CD4-positive, alpha-beta T cell treated with Interleukin-4 for 4 hours (primary cell): ENCODE measurements at regions not wholly inside any gene's neighbourhood (a gene's known extent, or its start where the extent isn't known, plus 50 kb on each side); places are given as distances from the start of the nearest gene placed in this dataset.
"Not testable (repeated sequence)": the region's sequence is repeated elsewhere in the genome, so short reads cannot be mapped to it uniquely, and the experiment has no call there.

Source experiments
- DNase-seq: peaks from one replicate; pipeline ENCODE4 v3.0.0-alpha.2; 2020

- no peak for DNase-seq
Observed at GRCh38 chr16:85503679-85504231, 109.4 kb upstream of the GSE1 start.

DNA sequence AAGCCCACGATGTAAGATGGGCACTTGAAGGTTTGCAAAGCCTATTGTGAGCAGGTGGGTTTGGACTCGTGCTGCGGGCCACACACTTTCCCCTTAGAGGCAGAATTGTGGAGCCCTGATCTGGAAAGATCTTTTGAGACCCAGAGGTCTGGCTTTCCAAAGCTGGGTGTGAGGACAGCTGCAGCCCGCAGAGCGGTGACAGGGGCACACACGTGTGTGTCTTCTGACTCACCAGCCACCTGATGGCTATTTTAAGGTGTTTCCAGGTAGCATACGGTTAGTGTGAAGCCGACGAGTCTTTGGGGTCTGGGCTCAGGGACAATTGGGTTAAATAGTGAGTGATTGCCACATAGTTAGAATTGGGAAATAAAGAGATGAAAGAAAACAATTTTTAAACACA is 108.9 kb upstream of the GSE1 start:
- DNase-seq = no peak

GRCh38 chr16:85505794-85506634 is 107.1 kb upstream of the GSE1 start:
- no peak for DNase-seq

- DNase-seq = no peak
Observed at GRCh38 chr16:85506635-85506911, 106.5 kb upstream of the GSE1 start.

GRCh38 chr16:85507342-85507741 is 105.8 kb upstream of the GSE1 start:
- no peak for DNase-seq

DNA sequence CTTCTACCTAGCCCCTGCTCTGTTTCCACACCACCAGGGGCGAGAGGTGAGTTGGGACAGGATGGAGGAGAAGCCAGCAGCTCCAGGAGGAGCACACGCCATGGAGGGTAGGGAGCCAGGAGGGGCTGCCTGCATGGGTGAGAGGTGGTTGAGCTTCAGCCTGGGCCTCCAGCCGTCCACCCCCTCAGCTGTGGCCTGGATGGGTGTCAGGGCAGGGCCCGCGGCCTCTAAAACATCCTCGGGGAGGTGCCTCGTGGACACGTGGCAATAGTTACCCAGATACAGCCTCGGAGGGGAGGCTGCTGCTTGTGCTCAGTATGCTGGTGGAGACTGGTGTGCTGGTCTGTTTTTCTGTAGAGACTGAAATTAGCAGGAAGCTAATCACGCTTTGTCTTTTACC is 104.7 kb upstream of the GSE1 start:
- no peak for DNase-seq

GRCh38 chr16:85508993-85509392 is 104.1 kb upstream of the GSE1 start:
- no peak for DNase-seq

DNA sequence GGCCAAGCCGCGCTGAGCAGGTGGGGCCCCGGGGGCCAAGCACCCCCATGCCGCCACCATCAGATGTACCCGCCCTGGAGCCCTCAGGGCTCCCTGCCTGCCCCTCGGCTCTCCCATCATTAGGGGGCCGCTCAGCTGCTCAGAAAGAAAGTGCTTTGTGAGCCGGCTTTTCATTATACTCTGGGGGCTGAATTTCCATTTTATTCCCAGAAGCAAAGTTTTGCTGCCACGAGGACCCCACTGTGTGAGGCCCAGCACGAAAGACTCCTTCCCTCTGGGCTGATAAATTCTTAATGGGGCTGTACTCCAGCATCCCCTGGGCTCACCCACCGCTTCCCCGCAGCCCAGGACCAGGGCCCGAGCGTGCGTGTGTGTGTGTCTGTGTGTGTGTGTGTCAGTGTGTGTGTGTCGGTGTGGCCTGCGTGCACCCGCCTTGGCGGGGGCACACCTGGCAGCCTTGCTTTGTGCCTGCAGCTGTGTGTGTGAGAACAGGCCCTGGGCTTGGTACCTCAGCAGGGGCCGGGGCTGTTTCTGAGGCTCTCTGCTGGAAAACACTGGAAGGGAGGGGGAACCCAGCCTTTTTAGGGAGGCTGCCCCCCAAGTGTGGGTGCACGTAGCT is 103.0 kb upstream of the GSE1 start:
- no peak for DNase-seq

- DNase-seq = no peak
Observed at GRCh38 chr16:85511938-85512807, 100.9 kb upstream of the GSE1 start.

DNA sequence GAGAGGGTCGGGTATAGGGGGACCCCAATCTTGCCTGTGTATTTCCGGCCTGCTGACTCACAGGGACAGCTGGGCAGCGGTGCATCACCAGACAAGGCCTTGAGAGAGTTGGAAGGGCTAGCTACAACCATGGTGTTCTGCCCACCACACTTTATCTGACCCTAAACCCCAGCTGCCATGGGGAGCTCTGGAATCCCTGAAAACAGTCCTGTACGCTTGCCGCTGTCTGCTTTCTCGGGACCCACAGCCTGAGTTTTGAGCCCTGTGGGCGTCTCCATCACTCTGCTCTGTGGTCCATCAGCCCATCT is 100.4 kb upstream of the GSE1 start:
- DNase-seq = no peak

- DNase-seq = no peak
Observed at GRCh38 chr16:85513180-85513579, 99.9 kb upstream of the GSE1 start.

GRCh38 chr16:85513649-85514048 is 99.5 kb upstream of the GSE1 start:
- DNase-seq = no peak

DNA sequence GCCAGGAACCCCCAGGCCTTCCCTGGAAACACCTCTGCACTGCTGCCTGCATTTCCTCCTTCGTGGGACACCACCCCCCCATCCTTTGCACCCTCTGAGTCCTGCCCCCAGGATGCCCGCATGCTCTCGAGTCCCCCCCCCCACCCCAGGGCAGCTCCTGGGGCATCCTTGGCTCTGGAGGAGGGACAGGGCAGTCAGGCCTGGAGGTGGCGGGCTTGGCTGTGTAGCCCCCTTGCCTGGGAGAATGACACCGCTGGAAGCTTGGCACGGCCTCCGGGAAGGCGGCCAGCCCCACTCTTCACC is 98.9 kb upstream of the GSE1 start:
- DNase-seq = no peak

- DNase-seq = no peak
Observed at GRCh38 chr16:85514598-85515318, 98.4 kb upstream of the GSE1 start.

DNA sequence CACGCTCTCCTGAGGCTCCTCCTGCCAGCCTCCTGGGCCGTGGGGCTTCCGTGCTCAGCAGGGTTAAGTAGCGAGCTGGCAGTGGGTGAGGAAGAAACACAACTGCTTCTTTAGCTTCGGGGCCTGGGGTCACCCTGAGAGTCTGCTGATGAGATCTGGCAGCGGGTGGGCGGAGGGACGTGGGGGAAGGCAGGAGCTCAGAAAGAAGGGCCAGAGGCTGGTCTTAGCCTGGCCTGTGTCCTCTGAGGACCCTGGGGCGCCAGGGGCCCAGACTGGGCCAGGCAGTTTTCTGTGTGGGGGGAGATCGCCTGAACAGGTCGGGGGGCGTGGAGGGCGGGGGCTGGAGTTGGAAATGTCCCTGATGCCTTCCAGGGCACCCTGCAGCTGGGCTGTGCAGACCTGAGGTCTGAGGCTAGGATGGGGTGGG is 97.8 kb upstream of the GSE1 start:
- DNase-seq = no peak

GRCh38 chr16:85515830-85516397 is 97.2 kb upstream of the GSE1 start:
- no peak for DNase-seq

DNA sequence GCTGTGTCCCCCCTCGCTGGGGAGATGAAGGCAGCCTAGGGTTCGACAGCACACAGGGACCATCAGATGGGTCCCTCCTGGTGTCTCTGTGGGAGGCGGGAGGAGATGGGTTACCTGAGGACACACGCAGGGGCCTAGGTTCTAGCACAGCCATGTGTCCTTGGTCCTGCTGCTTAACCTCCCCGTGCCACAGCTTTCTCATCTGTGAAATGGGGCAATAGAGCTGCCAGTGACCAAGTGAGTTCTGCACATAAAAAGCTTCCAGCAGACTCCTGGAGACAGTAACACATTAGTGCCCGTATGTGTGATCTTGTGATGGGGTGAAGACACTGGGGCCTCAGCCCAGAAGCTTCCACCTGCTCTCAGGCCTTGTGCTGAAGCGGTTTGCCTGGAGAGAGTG is 96.0 kb upstream of the GSE1 start:
- DNase-seq = no peak

- DNase-seq = no peak
Observed at GRCh38 chr16:85517563-85518179, 95.5 kb upstream of the GSE1 start.

GRCh38 chr16:85518398-85519049 is 94.6 kb upstream of the GSE1 start:
- DNase-seq = no peak

DNA sequence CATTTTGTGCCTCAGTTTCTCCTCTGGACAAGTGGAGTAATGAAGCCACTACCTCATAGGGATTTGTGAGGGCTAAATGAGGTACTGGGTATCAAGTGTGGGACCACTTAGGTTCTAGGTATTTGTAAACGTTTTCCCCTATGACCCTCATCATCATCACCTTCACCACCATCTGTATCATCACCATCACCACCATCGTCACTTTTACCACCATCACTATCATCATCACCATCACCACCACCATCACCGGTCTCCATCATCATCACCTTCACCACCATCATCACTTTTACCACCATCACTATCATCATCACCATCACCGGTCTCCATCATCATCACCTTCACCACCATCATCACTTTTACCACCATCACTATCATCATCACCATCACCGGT is 94.1 kb upstream of the GSE1 start:
- not testable (repeated sequence) for DNase-seq

DNA sequence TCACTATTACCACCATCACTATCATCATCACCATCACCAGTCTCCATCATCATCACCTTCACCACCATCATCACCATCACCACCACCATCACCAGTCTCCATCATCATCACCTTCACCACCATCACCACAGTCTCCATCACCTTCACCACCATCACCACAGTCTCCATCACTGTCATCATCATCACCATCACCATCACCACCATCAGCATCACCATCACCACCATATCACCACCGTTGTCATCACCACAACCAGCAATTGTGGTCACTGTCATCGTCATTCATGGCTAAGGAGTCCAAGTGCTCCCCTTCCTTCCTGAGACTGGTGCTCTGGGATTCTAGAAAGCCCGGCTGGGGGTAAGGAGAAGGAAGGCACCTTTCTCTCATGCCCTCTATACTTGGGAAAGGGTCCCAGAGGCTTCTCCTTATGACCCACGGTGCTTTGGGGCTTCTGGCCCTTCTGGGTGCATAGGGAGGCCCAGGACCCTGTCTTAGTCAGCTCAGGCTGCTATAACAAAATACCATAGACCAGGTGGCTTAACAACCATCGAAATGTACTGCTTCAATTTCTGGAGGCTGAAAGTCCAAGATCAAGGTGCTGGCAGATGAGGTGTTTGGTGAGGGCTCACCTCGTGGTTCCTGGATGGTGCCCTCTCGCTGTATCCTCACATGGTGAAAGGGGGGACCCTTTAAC is 93.4 kb upstream of the GSE1 start:
- no peak for DNase-seq
